ENCODE measurements at regions not wholly inside any gene's neighbourhood (a gene's known extent, or its start where the extent isn't known, plus 50 kb on each side); places are given as distances from the start of the nearest gene placed in this dataset.

GRCh38 chr3:107240183-107241091, 136.8 kb upstream of the CCDC54 start:
- no peak for DNase-seq (ENCODE audit: low read depth, low spot score)

DNA sequence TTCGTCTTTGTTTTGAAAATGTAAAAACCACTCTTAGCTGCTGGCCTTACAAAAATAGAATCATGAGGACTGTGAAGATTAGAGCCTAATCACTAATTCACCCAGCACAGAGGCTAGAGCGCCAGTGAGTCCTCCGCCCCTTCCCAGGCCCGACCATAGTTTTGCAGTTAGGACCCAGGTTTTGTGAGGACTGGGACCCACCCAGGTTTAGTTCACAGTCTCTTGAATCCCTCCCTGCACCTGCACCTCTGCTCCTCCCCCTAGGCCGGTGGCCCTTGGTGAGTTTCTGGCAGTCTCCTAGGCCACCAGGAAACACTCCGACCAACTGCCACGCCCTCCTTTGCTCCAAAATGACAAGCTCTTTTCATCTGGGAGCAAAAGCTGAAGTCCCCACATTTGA, 136.0 kb upstream of the CCDC54 start:
- DNase-seq (ENCODE audit: low read depth, low spot score) = no peak

- DNase-seq (ENCODE audit: low read depth, low spot score) = no peak
Observed at GRCh38 chr3:107242579-107242978, 134.7 kb upstream of the CCDC54 start.

DNA sequence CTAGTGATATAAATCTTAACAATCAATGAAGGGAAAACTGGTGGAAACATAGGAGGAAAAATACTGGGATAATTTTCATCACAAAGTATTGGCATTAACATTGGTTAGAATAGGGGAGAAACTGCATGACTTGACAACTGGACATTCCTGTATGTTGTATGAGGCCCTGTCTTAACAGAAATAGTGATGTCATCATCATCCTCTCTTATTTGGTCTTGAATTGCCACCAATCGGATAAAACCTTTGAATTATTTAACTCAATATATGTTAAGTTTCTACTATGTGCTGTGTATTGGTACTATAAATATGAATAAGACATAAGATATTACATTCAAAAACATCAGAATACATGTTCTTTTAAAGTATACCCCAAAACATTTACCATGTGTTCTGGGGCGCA, 130.1 kb upstream of the CCDC54 start:
- no peak for DNase-seq (ENCODE audit: low read depth, low spot score)

- no peak for DNase-seq (ENCODE audit: low read depth, low spot score)
Observed at GRCh38 chr3:107249132-107249531, 128.1 kb upstream of the CCDC54 start.

DNA sequence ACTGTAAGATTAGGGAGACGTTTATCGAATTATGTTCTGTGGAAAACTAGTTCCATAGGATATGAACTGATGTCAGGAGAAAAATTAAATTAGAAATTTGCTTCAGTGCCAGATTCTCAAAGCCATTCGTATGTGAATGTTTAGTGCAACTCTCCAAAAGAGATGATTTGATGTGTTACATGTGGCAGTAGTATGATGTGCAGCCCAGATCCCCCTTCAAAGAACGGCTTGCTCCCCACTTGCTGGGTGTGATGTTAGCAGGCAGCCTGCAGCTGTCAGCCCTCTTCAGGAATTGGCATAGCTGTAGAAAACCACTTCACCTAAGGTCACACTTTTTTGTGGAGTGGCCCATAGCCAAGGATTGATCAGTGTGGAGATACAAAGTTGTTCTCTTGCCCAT, 127.0 kb upstream of the CCDC54 start:
- no peak for DNase-seq (ENCODE audit: low read depth, low spot score)

- DNase-seq (ENCODE audit: low read depth, low spot score) = no peak
Observed at GRCh38 chr3:107251819-107252218, 125.4 kb upstream of the CCDC54 start.

DNA sequence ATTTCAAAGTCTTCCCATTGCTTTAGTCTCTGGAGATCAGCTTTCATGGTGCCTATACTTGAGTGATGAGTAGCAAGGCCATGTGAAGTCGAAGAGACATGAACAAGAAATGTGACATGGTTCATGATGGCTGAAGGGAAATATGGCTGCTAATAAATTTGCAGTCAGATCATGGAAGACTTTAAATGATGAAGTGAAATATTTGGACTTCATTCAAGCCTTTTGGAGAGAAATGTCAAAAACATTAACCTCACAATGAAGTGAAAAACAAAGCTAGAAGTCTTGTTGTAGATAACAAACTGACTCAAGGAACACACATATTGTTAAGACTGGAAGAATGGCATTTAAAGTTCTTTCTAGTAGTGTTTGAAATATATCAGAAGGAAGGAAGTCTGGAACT, 120.3 kb upstream of the CCDC54 start:
- no peak for DNase-seq (ENCODE audit: low read depth, low spot score)

DNA sequence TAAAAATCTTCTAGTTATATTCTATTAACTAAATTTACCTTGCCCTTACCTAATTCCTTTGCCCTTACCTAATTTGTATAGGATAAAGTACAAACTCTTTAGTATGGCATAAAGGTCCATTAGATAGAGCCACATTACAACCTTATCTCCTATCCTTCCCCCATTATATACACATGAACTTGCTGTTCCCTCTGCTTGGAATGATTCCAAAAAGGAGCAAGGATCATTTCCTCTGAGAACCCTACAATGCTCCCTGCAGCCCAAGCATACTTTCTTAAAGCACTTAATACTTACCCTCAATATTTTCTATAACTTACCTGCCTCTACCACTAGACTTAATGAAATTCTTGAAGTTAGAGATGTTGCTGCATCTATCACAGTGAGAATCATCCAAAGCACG, 118.9 kb upstream of the CCDC54 start:
- DNase-seq (ENCODE audit: low read depth, low spot score) = no peak

DNA sequence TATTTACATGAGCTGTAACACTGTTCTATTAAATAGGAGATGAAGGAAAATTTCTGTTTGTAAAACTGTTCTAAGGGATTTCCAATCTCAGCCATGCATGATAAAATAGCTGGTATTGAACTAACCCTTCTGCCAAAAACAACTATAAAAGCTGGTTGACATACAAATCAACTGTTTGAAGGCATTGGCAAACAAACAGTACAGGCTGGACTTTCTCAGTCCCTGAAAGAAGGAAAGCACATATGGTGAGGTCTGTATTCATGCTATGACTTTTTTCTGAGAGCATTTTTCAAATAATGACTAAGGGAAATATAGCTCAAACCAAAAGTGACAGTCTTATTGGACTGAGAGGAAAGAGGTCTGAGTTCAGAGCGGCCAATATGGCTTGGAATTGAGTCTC, 117.0 kb upstream of the CCDC54 start:
- DNase-seq (ENCODE audit: low read depth, low spot score) = no peak

GRCh38 chr3:107263269-107264021, 113.8 kb upstream of the CCDC54 start:
- DNase-seq (ENCODE audit: low read depth, low spot score) = no peak

DNA sequence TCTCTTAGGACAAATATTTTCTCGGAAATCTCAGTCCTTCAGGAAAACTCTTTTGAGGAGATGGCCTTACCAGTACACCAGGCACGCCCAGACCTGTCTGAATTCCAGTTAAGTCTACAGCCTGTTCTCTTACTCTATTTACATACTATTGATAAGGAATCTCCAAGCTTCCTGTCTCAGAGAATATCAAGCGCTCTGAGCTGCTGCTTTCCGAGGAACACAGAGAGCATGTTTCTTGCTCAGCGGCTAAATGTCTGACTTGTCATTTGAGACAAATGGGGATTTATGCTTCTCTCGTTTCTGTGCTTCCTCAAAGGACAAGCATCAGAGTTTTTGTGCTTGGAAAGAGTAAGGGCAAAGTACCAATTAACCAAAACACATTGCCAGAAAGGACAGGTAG, 112.4 kb upstream of the CCDC54 start:
- DNase-seq (ENCODE audit: low read depth, low spot score) = no peak

GRCh38 chr3:107265526-107265925, 111.7 kb upstream of the CCDC54 start:
- no peak for DNase-seq (ENCODE audit: low read depth, low spot score)

DNA sequence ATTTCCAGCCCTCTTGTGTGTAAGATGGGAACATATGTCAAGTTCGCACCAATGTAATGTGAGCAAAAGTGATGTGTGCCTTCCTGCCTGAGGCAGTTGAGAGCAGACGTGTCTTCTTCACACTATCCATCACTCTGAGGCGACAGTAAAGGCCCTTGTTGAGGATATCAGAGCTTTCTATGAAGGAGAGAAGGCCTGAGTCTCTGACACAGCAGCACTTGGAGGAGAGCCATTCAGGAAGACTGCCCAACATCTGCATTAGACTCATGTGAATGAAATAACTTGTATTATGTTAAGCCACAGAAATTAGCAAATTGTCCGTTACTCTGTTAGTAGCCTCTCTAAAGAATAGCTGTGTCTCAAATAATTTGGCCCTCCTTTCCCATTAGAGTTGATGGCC, 108.8 kb upstream of the CCDC54 start:
- no peak for DNase-seq (ENCODE audit: low read depth, low spot score)

- no peak for DNase-seq (ENCODE audit: low read depth, low spot score)
Observed at GRCh38 chr3:107269136-107269535, 108.1 kb upstream of the CCDC54 start.

DNA sequence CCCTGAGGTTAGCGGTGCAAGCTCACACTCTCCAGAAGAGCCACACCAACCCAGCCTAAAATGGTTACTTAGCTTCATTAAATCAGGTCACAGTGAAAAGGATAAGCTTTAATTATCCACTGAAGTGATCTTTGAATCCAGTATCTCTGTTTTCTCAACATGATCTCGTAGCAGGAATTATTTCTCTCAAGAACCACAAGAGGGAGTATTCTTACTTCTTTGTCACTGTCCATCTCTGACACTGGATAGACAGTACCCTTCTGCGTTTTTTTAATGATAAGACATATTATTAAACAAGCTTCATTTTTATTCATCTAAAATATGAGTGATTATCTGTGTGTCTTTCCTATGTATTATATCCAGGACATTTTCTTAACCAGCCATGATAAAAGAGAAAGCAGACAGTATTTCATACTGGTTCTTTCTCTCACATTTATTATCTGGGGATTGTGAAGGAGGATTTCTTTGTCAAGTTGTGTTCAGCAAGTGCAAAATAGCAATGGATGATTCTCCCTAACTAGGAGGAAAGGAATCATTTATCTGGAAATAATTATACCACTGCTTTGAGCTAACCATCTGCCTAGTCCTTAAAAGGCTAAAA, 105.4 kb upstream of the CCDC54 start:
- DNase-seq (ENCODE audit: low read depth, low spot score) = no peak

- no peak for DNase-seq (ENCODE audit: low read depth, low spot score)
Observed at GRCh38 chr3:107272471-107272870, 104.8 kb upstream of the CCDC54 start.

GRCh38 chr3:107272885-107273284, 104.4 kb upstream of the CCDC54 start:
- no peak for DNase-seq (ENCODE audit: low read depth, low spot score)

DNA sequence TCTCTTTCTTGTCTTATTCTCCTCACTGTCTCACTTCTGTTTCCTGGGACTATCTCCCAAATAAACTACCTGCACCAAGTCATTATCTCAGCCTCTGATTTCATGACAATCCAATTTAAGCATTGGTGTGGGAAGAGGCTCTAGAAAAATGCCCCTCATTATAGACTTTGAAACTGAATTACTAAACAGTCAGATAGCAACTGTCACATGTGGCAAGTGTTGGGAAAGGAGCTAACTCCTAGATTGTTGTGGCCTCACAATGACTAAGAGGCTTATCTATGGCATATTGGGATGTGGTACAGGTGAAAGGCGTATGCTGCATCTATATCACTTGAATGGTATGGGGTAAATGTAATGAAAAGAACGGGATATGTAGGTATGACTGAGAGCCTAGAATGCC, 103.5 kb upstream of the CCDC54 start:
- no peak for DNase-seq (ENCODE audit: low read depth, low spot score)

DNA sequence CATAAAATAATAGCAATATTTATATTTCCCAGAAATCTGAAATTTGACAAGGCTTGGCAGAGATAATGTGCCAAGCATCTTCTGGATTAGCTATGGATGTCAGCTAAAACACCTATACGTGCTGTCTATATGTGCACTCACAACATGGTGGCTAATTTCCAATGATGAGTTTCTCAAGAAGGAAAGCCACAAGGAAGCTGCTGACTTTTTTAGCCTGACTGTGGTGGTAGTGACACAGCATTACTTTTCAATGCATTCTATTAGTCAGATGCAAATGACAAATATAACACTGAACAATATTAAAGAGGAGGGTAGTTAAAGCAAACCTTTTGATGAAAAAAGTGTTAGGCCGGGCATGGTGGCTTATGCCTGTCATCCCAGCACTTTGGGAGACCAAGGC, 101.7 kb upstream of the CCDC54 start:
- DNase-seq (ENCODE audit: low read depth, low spot score) = no peak

DNA sequence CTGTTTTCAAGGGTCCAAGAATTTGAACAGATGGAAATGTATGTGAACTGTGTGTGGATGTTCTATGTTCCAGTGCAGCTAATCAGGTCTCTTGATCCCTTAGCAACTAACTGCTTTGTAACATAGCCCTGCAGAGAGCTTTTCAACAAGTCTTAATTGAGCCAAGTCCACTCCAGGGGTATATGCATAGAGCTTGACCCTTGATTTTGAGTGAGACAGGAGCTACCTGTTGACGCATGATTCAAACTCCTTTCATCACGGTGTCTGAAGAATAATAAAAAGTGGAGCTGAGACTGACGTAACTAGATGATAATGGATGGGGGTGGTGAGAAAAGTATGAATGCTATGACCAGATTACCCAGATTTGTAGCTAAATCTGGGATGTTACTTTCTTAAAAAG, 93.3 kb upstream of the CCDC54 start:
- no peak for DNase-seq (ENCODE audit: low read depth, low spot score)

- DNase-seq (ENCODE audit: low read depth, low spot score) = no peak
Observed at GRCh38 chr3:107284612-107285011, 92.6 kb upstream of the CCDC54 start.

Data from pulmonary artery endothelial cell (primary cell).